ENCODE measurements at regions not wholly inside any gene's neighbourhood (a gene's known extent, or its start where the extent isn't known, plus 50 kb on each side); places are given as distances from the start of the nearest gene placed in this dataset.

GRCh38 chr20:20992686-20993360 is 113.3 kb downstream of the LINC00237 start:
- no peak for DNase-seq

DNA sequence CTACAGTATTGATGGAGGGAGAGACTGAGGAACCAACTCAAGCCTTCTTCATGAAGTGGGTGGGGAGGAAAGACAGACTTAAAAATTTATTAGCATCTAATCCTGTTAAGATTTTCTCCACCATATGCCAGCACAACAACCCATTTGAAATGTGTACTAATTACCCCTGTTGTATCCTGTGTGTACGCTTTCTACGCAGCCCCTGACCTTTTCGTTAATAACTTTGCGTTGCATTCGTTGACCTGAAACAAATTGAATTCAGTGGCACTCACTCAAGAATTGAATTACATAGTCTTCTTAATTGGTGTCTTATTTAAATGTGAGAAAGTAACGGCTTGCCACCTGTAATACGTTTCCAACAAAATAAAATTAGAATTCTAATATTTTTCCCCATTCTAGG is 113.9 kb downstream of the LINC00237 start:
- no peak for DNase-seq

DNA sequence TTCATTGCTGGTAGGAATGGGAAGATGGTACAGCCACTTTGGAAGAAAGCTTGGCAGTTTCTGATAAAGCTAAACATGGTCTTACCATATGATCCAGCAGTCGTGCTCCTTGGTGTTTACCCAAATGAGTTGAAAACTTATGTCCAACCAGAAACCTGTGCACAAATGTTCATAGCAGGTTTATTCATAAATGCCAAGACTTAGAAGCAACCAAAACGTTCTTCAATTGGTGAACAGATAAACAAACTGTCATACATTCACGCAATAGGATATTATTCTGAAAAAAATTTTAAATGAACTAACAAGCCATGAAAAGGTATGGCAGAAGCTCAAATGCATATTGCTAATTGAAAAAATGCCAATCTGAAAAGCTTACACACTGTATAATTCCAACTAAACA is 117.1 kb downstream of the LINC00237 start:
- no peak for DNase-seq

- no peak for DNase-seq
These were observed 126.2 kb downstream of the LINC00237 start for GRCh38 chr20:20979934-20980333.

- no peak for DNase-seq
These were observed 128.4 kb downstream of the LINC00237 start for GRCh38 chr20:20977786-20978185.

GRCh38 chr20:20972490-20972889 is 133.7 kb downstream of the LINC00237 start:
- DNase-seq: no peak

DNA sequence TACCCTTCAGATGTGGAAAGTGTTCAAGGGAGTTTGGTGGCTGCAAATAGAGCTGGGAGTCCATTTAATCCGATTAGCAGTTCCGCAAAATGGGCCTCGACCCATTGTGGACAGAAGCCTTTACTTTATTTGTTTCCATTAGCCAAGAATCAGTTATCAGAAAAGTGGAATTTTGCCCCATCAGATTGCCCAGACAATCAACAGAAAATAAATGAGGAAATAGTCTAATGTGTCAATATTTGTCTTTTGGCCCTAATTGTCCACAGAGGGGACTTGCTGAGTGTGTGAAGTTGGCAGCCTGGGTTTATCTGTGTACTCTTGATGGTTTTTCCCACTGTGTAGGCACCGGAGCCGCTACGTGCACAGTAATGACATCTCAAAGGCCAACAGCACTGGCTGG is 134.3 kb downstream of the LINC00237 start:
- no peak for DNase-seq

GRCh38 chr20:20970841-20971240 is 135.3 kb downstream of the LINC00237 start:
- DNase-seq: no peak

DNA sequence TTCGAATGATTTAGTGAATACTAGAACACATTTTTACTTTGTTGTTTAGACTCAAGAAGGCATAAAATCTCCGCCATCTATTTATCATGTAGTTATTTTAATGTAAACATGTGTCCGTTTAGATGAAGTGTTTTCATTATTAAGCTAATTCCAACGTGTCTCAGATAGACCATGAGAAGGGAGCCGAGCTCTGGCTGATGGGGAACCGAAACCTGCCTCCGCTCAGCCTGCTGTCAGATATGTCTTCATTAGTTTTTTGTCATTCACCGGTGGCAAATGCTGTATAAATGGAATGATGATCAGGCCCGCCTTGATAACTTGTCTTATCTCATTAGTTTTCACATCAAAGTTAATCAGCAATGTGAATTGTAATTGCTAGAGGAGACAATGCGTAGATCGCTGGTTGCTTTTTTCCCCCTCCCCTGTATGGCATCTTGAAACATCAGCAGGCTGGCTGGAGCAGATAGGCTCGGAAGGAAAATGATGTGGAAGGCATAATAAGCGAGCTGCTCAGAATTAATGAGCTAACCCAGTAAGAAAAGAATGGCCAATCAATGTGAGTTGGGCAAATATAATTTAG is 136.4 kb downstream of the LINC00237 start:
- DNase-seq: no peak

- DNase-seq: no peak
These were observed 138.5 kb downstream of the LINC00237 start for GRCh38 chr20:20967564-20968184.

- no peak for DNase-seq
These were observed 140.0 kb downstream of the LINC00237 start for GRCh38 chr20:20966171-20966570.

- DNase-seq: no peak
These were observed 147.0 kb downstream of the LINC00237 start for GRCh38 chr20:20959031-20959755.

DNA sequence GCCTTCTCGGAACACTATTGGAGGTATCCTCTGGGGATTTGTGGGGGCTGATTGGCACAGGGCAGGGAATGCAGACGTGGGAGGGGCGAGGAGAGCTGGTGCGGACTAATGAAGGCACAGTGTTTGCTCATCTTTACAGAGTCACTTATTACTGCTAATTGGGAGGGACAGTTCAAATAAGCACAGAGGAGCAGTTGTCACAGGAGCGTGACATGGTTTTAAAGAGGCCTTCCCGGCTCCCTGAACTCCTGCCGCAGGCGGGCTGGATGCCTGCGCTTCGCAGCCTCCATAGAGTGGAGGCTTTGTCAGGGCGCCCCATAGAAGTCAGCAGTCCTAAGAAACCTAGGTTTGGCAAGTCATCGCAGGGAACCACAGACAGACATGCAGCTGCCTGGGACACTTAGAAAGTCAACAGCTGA is 149.6 kb downstream of the LINC00237 start:
- no peak for DNase-seq

DNA sequence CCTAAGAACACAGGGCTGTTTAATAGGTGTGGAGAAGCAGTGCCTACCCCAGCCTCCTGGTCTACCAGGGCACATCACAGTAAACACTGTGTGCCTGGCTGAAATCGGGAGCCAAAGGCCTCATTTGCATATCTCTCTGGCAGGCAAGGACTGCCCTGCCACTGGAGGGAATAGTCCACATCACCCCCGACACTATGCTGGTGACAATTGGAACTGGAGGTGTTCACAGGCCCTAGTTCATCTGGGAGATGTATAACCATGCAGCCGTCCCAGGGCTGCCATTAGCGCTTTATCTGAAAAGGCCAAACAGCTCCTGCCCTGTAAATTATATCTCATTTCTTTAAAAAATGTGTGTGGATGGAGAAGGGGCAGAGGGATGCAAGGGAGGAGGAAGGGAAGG is 150.3 kb downstream of the LINC00237 start:
- no peak for DNase-seq

DNA sequence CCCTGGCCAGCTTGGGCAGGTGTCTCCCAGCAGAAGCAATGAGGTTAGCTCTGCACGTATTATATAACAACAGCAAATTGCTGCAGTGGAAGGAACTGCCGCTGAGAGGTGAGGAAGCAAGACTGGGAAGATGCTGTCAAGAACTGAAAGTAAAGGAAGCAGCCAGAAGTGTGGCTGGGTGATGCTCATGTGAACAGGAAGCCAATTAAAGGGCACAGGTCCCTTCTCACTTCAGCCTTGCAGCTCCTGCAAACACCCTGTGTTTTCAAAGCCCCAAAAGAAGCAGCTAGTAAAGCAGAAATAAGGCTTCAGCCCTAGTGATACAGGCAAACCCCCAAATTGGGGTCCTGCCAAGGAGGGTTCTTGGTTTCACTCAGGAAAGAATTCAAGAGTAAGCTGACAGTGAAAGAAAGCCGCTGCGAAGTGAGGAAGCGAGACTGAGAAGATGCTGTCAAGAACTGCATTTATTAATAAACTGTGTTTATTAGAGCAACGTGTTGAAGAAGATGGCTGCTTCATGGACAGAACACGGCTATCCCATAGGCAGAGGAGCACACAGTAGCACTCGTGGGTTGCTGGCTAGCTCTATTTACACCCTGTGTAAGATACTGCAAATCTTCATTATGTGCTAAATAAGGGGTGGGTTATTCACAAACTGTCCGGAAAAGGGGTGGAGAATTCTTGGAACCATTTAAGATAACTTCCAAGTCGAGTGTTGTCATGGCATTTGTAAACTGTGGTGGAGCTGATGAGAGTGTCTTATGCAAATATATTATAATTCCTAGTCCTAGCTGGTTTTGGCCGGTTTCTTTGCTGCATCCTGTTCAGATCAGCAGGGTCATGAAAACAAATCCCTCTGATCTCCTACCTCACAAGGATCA is 152.2 kb downstream of the LINC00237 start:
- no peak for DNase-seq

GRCh38 chr20:20950620-20951019 is 155.5 kb downstream of the LINC00237 start:
- DNase-seq: no peak

DNA sequence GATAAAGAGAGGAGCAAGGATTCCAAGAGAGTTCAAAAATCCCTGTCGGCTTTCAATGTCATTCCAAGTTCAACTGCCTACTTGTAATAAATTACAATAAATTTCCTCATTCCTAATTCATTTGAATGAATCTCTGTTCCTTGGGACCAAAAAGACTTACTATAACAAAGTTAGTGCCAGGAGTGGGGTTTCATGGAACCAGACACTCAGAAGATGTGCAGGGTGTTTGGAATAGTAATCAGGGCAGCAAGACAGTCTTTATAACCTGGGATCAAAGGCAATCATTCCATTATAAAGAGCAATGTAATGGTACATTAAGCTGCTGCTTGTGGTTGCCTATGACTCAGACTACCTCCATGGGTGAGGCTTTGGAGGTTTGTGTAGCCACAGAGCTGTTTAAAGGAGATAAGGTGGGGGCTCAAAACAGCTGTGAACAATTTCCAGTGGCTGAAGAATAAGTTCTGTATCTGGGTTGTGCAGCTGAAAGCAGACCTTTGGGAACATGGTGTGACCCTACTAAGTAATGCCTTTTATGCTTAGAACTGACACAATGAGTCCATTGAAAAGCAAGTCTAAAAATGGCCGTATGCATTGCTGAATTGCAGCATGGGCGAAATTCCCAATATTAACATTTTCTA is 159.9 kb downstream of the LINC00237 start:
- DNase-seq: no peak

- no peak for DNase-seq
These were observed 164.7 kb downstream of the LINC00237 start for GRCh38 chr20:20941468-20941889.

DNA sequence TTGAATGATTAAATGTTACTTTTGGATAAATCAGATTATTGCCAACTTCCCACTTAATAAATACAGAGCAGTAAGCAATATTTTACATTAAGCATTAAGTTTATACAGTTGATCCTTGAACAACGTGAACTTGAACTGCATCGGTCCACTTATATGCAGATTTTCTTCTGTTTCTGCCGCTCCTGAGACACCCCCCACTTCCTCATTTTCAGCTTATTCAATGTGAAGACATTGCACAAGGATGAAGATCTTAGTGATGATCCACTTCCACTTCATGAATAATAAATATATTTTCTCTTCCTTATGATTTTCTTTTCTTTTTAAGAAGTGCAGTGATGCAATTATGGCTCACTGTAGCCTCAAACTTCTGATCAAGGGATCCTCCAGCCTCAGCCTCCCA is 167.2 kb downstream of the LINC00237 start:
- no peak for DNase-seq

GRCh38 chr20:20938599-20938998 is 167.6 kb downstream of the LINC00237 start:
- DNase-seq: no peak

GRCh38 chr20:20938131-20938530 is 168.0 kb downstream of the LINC00237 start:
- DNase-seq: no peak

Data from bone marrow (tissue), 2 donors.